Motor neuron (in vitro differentiated cells): ENCODE measurements at regions not wholly inside any gene's neighbourhood (a gene's known extent, or its start where the extent isn't known, plus 50 kb on each side); places are given as distances from the start of the nearest gene placed in this dataset.
A peak's percentile ranks its signal among the peaks of the same experiment; 100 is the strongest.

Experiments
- ATAC-seq, 8 experiments: fragments of 200-7000 bp; cut with Tn5 transposase; replicated peaks in 6 of 8; 2 replicates each; pipeline ENCODE4 v1.8.0; 2021; ENCODE audit warnings: mild to moderate bottlenecking in 8 of 8, moderate library complexity in 8 of 8
- H3K27ac ChIP-seq, 2 donors: fragments of 250-450 bp; sonication (Bioruptor Pico); 2 replicates each; pipeline ENCODE4 v1.9.0; 2021; ENCODE audit warnings: antibody characterized with exemption in 2 of 2, mild to moderate bottlenecking in 2 of 2, moderate library complexity in 1 of 2
- H3K4me1 ChIP-seq, 2 donors: fragments of 250-450 bp; sonication (Bioruptor Pico); replicated peaks in 1 of 2; 2 replicates each; pipeline ENCODE4 v1.6.1; 2021; ENCODE audit warnings: antibody characterized with exemption in 2 of 2, mild to moderate bottlenecking in 2 of 2, moderate library complexity in 1 of 2
- H3K4me3 ChIP-seq, 5 donors: fragments of 250-450 bp; sonication (Bioruptor Pico); 2 replicates each; pipeline ENCODE4 v1.9.0; 2021; ENCODE audit warnings: antibody characterized with exemption in 5 of 5, mild to moderate bottlenecking in 5 of 5, moderate library complexity in 4 of 5
- WGBS, 10 experiments: fragments of 450-650 bp; shearing (Covaris generic); methylation state at CpG; one replicate each; pipeline ENCODE4 v1.0.0; 2022; 5-methylcytosine and 5-hydroxymethylcytosine counted together
- in situ Hi-C, 9 experiments: fragments of 400-800 bp; cut with MboI; loops; one replicate each; pipeline ENCODE4 v1.15.0; 2021; ENCODE audit warnings: low sequenced_read_pairs in 9 of 9, low pct_unique_long_range_greater_than_20kb in 2 of 9; ENCODE audit not compliant: unreplicated experiment in 9 of 9

GRCh38 chr3:109900783-109901182 is 563.4 kb upstream of the DPPA4 start:
- in situ Hi-C loops: no loop called here
- H3K27ac ChIP-seq: no peak overlapping the region

DNA sequence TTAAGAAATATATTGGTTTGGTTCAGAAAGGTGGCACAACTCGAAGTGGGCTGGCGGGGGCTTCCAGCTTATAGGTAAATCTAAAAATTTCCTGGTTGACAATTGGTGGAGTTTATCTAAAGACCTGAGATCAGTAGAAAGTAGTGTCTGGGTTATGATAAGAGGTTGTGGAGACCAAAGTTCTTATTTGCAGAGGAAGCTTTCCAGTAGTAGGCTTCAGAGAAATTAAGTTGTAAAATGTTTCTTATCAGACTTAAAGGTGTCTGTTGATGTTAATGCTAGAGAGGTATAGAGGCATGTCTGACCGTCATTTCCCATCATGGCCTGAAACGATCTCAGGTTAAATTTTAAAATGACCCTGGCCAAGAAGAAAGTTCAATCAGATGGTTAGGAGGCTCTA is 565.2 kb upstream of the DPPA4 start:
- ATAC-seq: no peak
- Histone ChIP-seq H3K4me1 (peaks cover 2 to 8% of the 10 kb centered on the region in 2 donors), H3K4me3 (no peak overlapping the region), H3K27ac (no peak overlapping the region)
- 17 to 100% (median 88%) methylated on average over 1 to 4 of the region's 4 CpGs; no CpG with 5 or more reads in 1 of the 10 experiments for WGBS, 10 experiments
- in situ Hi-C loops: no loop called here

More at GRCh38 chr3:109900783-109901182, 563.4 kb upstream of the DPPA4 start:
- Histone ChIP-seq H3K4me1 (peaks cover 2 to 8% of the 10 kb centered on the region in 2 donors), H3K4me3 (no peak overlapping the region)
- WGBS, 10 experiments: 0 to 83% (median 50%) methylated on average over 1 of the region's 1 CpG; no CpG with 5 or more reads in 1 of the 10 experiments
- no peak for ATAC-seq

- Histone ChIP-seq H3K27ac (no peak overlapping the region), H3K4me3 (no peak overlapping the region), H3K4me1 (peaks cover 2 to 8% of the 10 kb centered on the region in 2 donors)
- WGBS, 10 experiments: 48 to 100% (median 86%) methylated on average over 1 to 2 of the region's 2 CpGs; no CpG with 5 or more reads in 2 of the 10 experiments
- ATAC-seq: no peak
- in situ Hi-C loops: no loop called here
Measured at GRCh38 chr3:109903100-109903499, 565.8 kb upstream of the DPPA4 start.

DNA sequence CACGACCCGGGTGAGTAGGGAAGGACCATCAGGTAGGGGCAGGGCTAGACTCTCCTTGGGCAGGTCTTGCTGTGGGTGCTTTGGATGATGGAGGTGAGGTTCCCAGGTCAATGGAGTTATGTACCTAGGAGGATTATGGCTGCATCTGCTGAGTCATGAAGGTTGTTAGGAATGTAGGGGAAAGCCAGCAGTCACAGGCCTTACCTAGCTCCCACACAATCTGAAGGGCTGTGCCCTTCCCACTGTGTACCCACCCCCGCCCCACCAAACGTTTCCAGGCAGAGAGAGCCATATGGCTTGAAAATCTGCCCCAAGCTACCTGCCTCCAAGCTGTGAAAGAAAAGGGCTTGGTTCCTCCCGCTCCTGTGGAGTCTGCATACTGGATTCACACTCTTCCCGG is 573.4 kb upstream of the DPPA4 start:
- Histone ChIP-seq H3K4me1 (no peaks in the 10 kb centered on the region), H3K27ac (no peak overlapping the region), H3K4me3 (no peak overlapping the region)
- ATAC-seq: peak in 1 of 8 experiments; percentile 23
- WGBS, 10 experiments: 0 to 100% (median 66%) methylated on average over 1 to 2 of the region's 6 CpGs; no CpG with 5 or more reads in 4 of the 10 experiments
- in situ Hi-C loops: no loop called here

DNA sequence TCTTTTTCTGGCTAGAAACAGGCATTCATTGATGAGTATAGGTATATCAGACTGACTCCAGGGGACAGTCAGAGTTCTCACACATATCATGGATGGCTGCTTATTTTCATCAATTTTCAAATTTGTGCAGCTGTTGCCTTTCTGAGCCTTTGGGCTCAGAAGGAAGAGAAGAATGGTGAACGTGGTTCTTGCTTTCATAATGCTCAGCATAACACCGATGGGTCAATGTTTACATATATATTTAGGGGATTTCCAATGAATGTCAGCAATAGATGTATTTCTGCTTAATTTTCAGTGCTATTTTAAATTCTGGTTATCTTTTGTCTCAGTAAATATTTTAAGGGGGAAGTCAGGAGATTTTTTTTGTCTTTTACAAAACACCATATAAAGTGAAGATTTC is 581.4 kb upstream of the DPPA4 start:
- Histone ChIP-seq H3K27ac (no peak overlapping the region), H3K4me1 (no peaks in the 10 kb centered on the region), H3K4me3 (no peak overlapping the region)
- 40 to 100% (median 56%) methylated on average over 1 to 2 of the region's 2 CpGs; no CpG with 5 or more reads in 3 of the 10 experiments for WGBS, 10 experiments
- in situ Hi-C loops: no loop called here
- no peak for ATAC-seq

DNA sequence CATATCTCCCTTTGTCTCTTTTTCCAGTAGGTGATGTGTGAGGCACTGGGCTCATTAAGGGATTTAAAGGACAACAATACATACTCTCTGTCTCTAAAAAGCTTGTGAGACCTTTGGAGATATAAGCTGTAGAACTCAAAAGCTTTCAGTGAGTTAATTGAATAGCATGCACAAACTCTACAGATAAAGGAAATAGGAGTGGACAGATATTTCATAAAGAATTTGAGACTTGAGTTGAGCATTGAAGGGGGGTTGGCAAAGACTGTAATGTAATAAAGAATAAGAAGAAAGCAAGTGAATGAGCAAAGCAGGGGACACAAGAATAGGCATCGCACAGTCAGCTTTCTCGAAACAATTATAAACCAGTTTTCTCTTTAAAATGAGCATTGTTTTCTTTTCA is 583.4 kb upstream of the DPPA4 start:
- Histone ChIP-seq H3K4me1 (no peaks in the 10 kb centered on the region), H3K4me3 (no peak overlapping the region), H3K27ac (no peak overlapping the region)
- in situ Hi-C loops: no loop called here
- no peak for ATAC-seq
- WGBS, 10 experiments: 94 to 100% (median 100%) methylated on average over 1 to 2 of the region's 2 CpGs; no CpG with 5 or more reads in 1 of the 10 experiments

GRCh38 chr3:109921509-109921908 is 584.2 kb upstream of the DPPA4 start:
- 40 to 100% (median 88%) methylated on average over 1 to 5 of the region's 5 CpGs; no CpG with 5 or more reads in 2 of the 10 experiments for WGBS, 10 experiments
- Histone ChIP-seq H3K4me3 (no peak overlapping the region), H3K27ac (no peak overlapping the region), H3K4me1 (no peaks in the 10 kb centered on the region)
- in situ Hi-C loops: no loop called here
- no peak for ATAC-seq

GRCh38 chr3:109922856-109923255 is 585.5 kb upstream of the DPPA4 start:
- Histone ChIP-seq H3K4me3 (no peak overlapping the region), H3K4me1 (no peaks in the 10 kb centered on the region), H3K27ac (no peak overlapping the region)
- in situ Hi-C loops: no loop called here
- 35 to 100% (median 79%) methylated on average over 1 to 2 of the region's 2 CpGs for WGBS, 10 experiments
- ATAC-seq: no peak

DNA sequence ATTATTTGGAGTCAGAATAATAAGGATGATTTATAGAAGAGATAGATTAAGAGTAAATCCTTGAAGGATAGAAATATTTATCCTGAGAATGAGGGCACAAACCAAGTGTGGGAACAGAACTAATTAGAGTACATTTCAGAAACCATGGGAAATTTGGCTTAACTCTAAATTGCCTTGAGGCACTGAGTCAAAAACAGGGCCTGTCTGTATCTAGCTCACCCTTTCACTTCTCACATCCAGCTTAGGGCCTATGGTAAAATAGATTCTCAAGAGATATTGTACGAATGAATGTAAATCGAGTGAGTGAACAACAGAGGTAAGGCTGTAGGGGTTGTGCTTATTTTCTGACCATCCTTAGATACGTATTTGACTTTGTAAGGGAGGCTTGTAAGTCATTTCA is 586.1 kb upstream of the DPPA4 start:
- Histone ChIP-seq H3K27ac (no peak overlapping the region), H3K4me3 (no peak overlapping the region), H3K4me1 (no peaks in the 10 kb centered on the region)
- WGBS, 10 experiments: 40 to 100% (median 93%) methylated on average over 1 to 3 of the region's 3 CpGs; no CpG with 5 or more reads in 1 of the 10 experiments
- no peak for ATAC-seq
- in situ Hi-C loops: no loop called here

- no peaks in the 10 kb centered on the region for H3K4me1 ChIP-seq
- no peak for ATAC-seq
- no peak overlapping the region for H3K27ac ChIP-seq
- no peak overlapping the region for H3K4me3 ChIP-seq
- in situ Hi-C loops: no loop called here
Measured at GRCh38 chr3:109924196-109924595, 586.9 kb upstream of the DPPA4 start.

GRCh38 chr3:109926376-109926775 is 589.0 kb upstream of the DPPA4 start:
- Histone ChIP-seq H3K4me3 (no peak overlapping the region), H3K27ac (no peak overlapping the region), H3K4me1 (no peaks in the 10 kb centered on the region)
- no peak for ATAC-seq
- in situ Hi-C loops: no loop called here
- 80 to 100% (median 92%) methylated on average over 1 to 8 of the region's 8 CpGs; no CpG with 5 or more reads in 2 of the 10 experiments for WGBS, 10 experiments

- Histone ChIP-seq H3K4me3 (no peak overlapping the region), H3K27ac (no peak overlapping the region), H3K4me1 (no peaks in the 10 kb centered on the region)
- ATAC-seq: peak; percentile 58 to 99 (median 88)
- 6 to 100% (median 56%) methylated on average over 1 to 2 of the region's 2 CpGs; no CpG with 5 or more reads in 1 of the 10 experiments for WGBS, 10 experiments
- in situ Hi-C loops: no loop called here
Measured at GRCh38 chr3:109927161-109927560, 589.8 kb upstream of the DPPA4 start.

DNA sequence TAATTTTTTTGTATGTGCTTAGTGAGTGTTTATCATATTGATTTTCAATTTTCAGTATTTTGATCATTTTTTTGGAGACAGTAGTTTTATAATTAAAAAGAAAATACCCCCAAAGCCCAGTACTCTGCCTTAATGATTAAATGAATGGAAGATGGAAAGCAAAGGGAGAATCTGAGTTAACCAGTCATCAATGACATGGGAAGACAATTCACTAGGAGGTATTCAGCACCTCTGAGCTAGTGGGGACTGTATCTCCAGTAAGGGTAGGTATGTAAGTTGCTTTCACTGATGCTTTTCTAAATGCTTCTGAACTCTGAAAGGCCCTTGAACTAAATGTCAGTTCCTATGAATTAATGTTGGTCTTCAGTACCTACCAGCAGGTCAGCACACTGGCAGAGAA is 590.4 kb upstream of the DPPA4 start:
- Histone ChIP-seq H3K27ac (no peak overlapping the region), H3K4me1 (no peaks in the 10 kb centered on the region), H3K4me3 (no peak overlapping the region)
- in situ Hi-C loops: no loop called here
- no peak for ATAC-seq

DNA sequence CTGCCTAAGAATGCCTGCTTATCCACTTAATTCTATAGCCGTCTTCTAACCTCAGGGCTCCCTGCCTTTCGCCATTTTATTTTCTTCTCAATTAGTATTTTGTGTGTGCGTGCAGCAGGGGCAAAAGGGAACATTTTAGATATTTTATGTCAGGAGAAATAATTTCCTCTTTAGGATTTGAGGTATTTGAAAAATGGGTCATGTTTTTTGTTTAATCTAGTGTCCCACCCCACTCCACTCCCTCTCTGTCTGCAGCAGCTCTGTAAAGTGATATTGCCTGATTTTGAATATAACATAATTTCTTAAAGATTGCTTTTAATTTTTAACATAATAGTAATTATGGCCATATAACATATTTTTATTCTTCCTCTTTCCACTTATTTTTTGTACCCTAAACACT is 593.2 kb upstream of the DPPA4 start:
- WGBS, 10 experiments: 0 to 54% (median 42%) methylated on average over 2 to 3 of the region's 3 CpGs; no CpG with 5 or more reads in 2 of the 10 experiments
- ATAC-seq: no peak
- in situ Hi-C loops: no loop called here

More for the DNA sequence above, 593.2 kb upstream of the DPPA4 start:
- Histone ChIP-seq H3K4me1 (no peaks in the 10 kb centered on the region), H3K4me3 (no peak overlapping the region), H3K27ac (no peak overlapping the region)
